H1 (cell line): ENCODE measurements at regions not wholly inside any gene's neighbourhood (a gene's known extent, or its start where the extent isn't known, plus 50 kb on each side); places are given as distances from the start of the nearest gene placed in this dataset.

ENCODE experiments used
- CTCF ChIA-PET: fragments of 300-600 bp; sonication (Branson Sonifier 250); formaldehyde crosslinking; loops from one replicate; lab custom pipeline; 2021; ENCODE audit not compliant: partially characterized antibody; lab: Charles Lee
- POLR2A ChIA-PET: fragments of 300-600 bp; sonication (Branson Sonifier 250); formaldehyde crosslinking; loops from one replicate; lab custom pipeline; 2021; ENCODE audit warnings: inconsistent platforms; ENCODE audit not compliant: partially characterized antibody; lab: Charles Lee
- DNase-seq, 2 experiments: peaks; one replicate each; pipeline versions ENCODE4 v3.0.0 to v3.0.0-alpha.2; 2010 to 2022; ENCODE audit warnings: low spot score in 2 of 2, low read depth in 1 of 2, mixed read lengths in 1 of 2
- FAIRE-seq: peaks from 2 replicates; lab custom pipeline; 2011; peaks lifted over from hg19 to GRCh38; lab: Jason Lieb, UNC
- H2AFZ ChIP-seq: 2 replicates; pipeline ENCODE4 v1.8.1; 2012; ENCODE audit warnings: low read length, inconsistent platforms
- H2AK5ac ChIP-seq: 2 replicates; pipeline ENCODE4 v1.6.1; 2013; ENCODE audit warnings: low read depth, low read length
- H2BK120ac ChIP-seq: replicated peaks from 2 replicates; pipeline ENCODE3; 2013; ENCODE audit warnings: low read depth, low read length, inconsistent platforms
- H2BK12ac ChIP-seq: 2 replicates; pipeline ENCODE4 v1.6.1; 2013; ENCODE audit warnings: low read depth, low read length
- H2BK15ac ChIP-seq: 2 replicates; pipeline ENCODE4 v1.6.1; 2013; ENCODE audit warnings: low read length
- H2BK20ac ChIP-seq: 2 replicates; pipeline ENCODE4 v1.6.1; 2013; ENCODE audit warnings: low read length
- H2BK5ac ChIP-seq: 2 replicates; pipeline ENCODE4 v1.6.1; 2013; ENCODE audit warnings: low read depth, low read length
- H3K14ac ChIP-seq: 2 replicates; pipeline ENCODE4 v1.6.1; 2013; ENCODE audit warnings: inconsistent platforms; ENCODE audit not compliant: insufficient read length
- H3K18ac ChIP-seq: 2 replicates; pipeline ENCODE4 v1.6.1; 2013; ENCODE audit warnings: low read length; ENCODE audit errors: extremely low read depth
- H3K23ac ChIP-seq: 2 replicates; pipeline ENCODE4 v1.6.1; 2013; ENCODE audit warnings: inconsistent platforms; ENCODE audit not compliant: insufficient read length
- H3K23me2 ChIP-seq: 2 replicates; pipeline ENCODE4 v1.6.1; 2013; ENCODE audit warnings: low read depth, low read length
- H3K27ac ChIP-seq: 2 replicates; pipeline ENCODE4 v1.6.1; 2011; ENCODE audit warnings: low read depth, low read length, inconsistent platforms
- H3K27me3 ChIP-seq, 4 experiments: replicated peaks in 1 of 4; 1 replicate in 1 of 4; 2 replicates in 3 of 4; pipeline versions ENCODE4 v1.6.1 to v1.8.1; 2011 to 2013; ENCODE audit warnings: low read length in 3 of 4, mild to moderate bottlenecking in 3 of 4, inconsistent platforms in 2 of 4, mixed read lengths in 2 of 4, moderate library complexity in 1 of 4; ENCODE audit not compliant: control insufficient read depth in 3 of 4, insufficient read depth in 3 of 4; ENCODE audit errors: extremely low read depth in 1 of 4
- H3K36me3 ChIP-seq, 4 experiments: 2 replicates each; pipeline versions ENCODE4 v1.6.1 to v1.8.1; 2011 to 2013; ENCODE audit warnings: mild to moderate bottlenecking in 4 of 4, low read length in 3 of 4, moderate library complexity in 2 of 4, control low read depth in 1 of 4, inconsistent platforms in 1 of 4; ENCODE audit not compliant: insufficient read depth in 4 of 4, control insufficient read depth in 2 of 4
- H3K4ac ChIP-seq: replicated peaks from 2 replicates; pipeline ENCODE3; 2013; ENCODE audit warnings: low read length, low read depth, mixed read lengths, inconsistent platforms; ENCODE audit not compliant: insufficient read length
- H3K4me1 ChIP-seq, 4 experiments: replicated peaks in 1 of 4; 1 replicate in 1 of 4; 2 replicates in 3 of 4; pipeline versions ENCODE4 v1.6.1 to v1.8.1; 2011 to 2013; ENCODE audit warnings: low read length in 3 of 4, inconsistent platforms in 2 of 4, mixed read lengths in 1 of 4; ENCODE audit not compliant: insufficient read depth in 4 of 4, control insufficient read depth in 3 of 4
- H3K4me2 ChIP-seq, 2 experiments: 2 replicates each; pipeline versions ENCODE4 v1.6.1 to v1.8.1; 2011 to 2013; ENCODE audit warnings: low read depth in 2 of 2, low read length in 2 of 2, control low read depth in 1 of 2, inconsistent platforms in 1 of 2, mild to moderate bottlenecking in 1 of 2; ENCODE audit not compliant: insufficient read depth in 1 of 2
- H3K4me3 ChIP-seq, 4 experiments: fragments of 200-600, 300-600 bp in 1 of 4; sonication (generic), shearing (Covaris generic), sonication (Bioruptor Twin) in 1 of 4; 2 replicates each; pipeline versions ENCODE4 v1.5.1 to v1.8.1; 2011 to 2016; ENCODE audit warnings: low read length in 4 of 4, low read depth in 3 of 4, control low read depth in 2 of 4, inconsistent platforms in 2 of 4, mild to moderate bottlenecking in 2 of 4, mixed read lengths in 1 of 4, moderate library complexity in 1 of 4; ENCODE audit not compliant: insufficient read depth in 2 of 4; ENCODE audit errors: extremely low read depth in 1 of 4
- H3K56ac ChIP-seq: replicated peaks from 2 replicates; pipeline ENCODE3; 2013; ENCODE audit warnings: low read depth, mild to moderate bottlenecking, mixed read lengths, low read length, inconsistent platforms; ENCODE audit not compliant: insufficient read length
- H3K79me1 ChIP-seq: 2 replicates; pipeline ENCODE4 v1.6.1; 2013; ENCODE audit warnings: low read depth, low read length, control low read depth
- H3K79me2 ChIP-seq, 2 experiments: 2 replicates each; pipeline versions ENCODE4 v1.6.1 to v1.8.1; 2012 to 2013; ENCODE audit warnings: low read length in 2 of 2, mild to moderate bottlenecking in 2 of 2, inconsistent platforms in 1 of 2; ENCODE audit not compliant: insufficient read depth in 2 of 2, control insufficient read depth in 1 of 2
- H3K9ac ChIP-seq, 4 experiments: replicated peaks in 1 of 4; 1 replicate in 1 of 4; 2 replicates in 3 of 4; pipeline versions ENCODE4 v1.6.1 to v1.8.1; 2011 to 2013; ENCODE audit warnings: low read depth in 3 of 4, low read length in 3 of 4, control low read depth in 2 of 4, mild to moderate bottlenecking in 2 of 4, moderate library complexity in 2 of 4, inconsistent platforms in 1 of 4; ENCODE audit errors: extremely low read depth in 1 of 4
- H3K9me3 ChIP-seq, 2 experiments: 2 replicates each; pipeline versions ENCODE4 v1.6.1 to v1.8.1; 2012 to 2013; ENCODE audit warnings: mild to moderate bottlenecking in 2 of 2, moderate library complexity in 2 of 2, control low read depth in 1 of 2, inconsistent platforms in 1 of 2, low read depth in 1 of 2, low read length in 1 of 2, mixed read lengths in 1 of 2; ENCODE audit not compliant: insufficient read depth in 2 of 2
- H4K20me1 ChIP-seq, 2 experiments: replicated peaks in 1 of 2; 2 replicates each; pipeline versions ENCODE3 to v1.8.1; 2011 to 2013; ENCODE audit warnings: inconsistent platforms in 2 of 2, low read length in 2 of 2, mild to moderate bottlenecking in 1 of 2; ENCODE audit not compliant: insufficient read depth in 2 of 2, control insufficient read depth in 1 of 2
- H4K5ac ChIP-seq: 2 replicates; pipeline ENCODE4 v1.6.1; 2013; ENCODE audit warnings: low read length, low read depth, mixed read lengths, inconsistent platforms; ENCODE audit not compliant: insufficient read length
- H4K8ac ChIP-seq: 2 replicates; pipeline ENCODE4 v1.8.0; 2013; ENCODE audit warnings: mild to moderate bottlenecking, moderate library complexity, low read length, inconsistent platforms; ENCODE audit not compliant: insufficient read depth; ENCODE audit errors: extremely low read depth
- H4K91ac ChIP-seq: replicated peaks from 2 replicates; pipeline ENCODE3; 2013; ENCODE audit warnings: low read length, mixed read lengths, inconsistent platforms; ENCODE audit not compliant: insufficient read length
- CBX8 ChIP-seq: fragments of 300-800, 300-1000 bp; sonication (generic); IDR thresholded peaks from 2 replicates; pipeline ENCODE4 v1.7.1; 2016; ENCODE audit warnings: low read depth, low read length, borderline replicate concordance
- CHD1 ChIP-seq: IDR thresholded peaks from 2 replicates; pipeline ENCODE4 v1.6.1; 2012; ENCODE audit warnings: low read depth, low read length, improper control_type of control experiment
- EGR1 ChIP-seq: IDR thresholded peaks from 2 replicates; pipeline ENCODE4 v1.6.1; 2011; ENCODE audit warnings: low read depth, low read length, borderline replicate concordance
- JUN ChIP-seq: IDR thresholded peaks from 2 replicates; pipeline ENCODE4 v1.6.1; 2011; ENCODE audit warnings: low read depth, mild to moderate bottlenecking, improper control_type of control experiment, low read length
- KDM1A ChIP-seq: fragments of 200-600, 300-600 bp; sonication (generic); IDR thresholded peaks from 2 replicates; pipeline ENCODE4 v1.7.1; 2016; ENCODE audit warnings: mild to moderate bottlenecking, low read length, borderline replicate concordance
- KDM4A ChIP-seq: IDR thresholded peaks from one replicate; pipeline ENCODE4 v1.7.1; 2012; ENCODE audit warnings: low read depth, mild to moderate bottlenecking, moderate library complexity, low read length, inconsistent platforms; ENCODE audit not compliant: severe bottlenecking
- NRF1 ChIP-seq: IDR thresholded peaks from 2 replicates; pipeline ENCODE4 v1.6.1; 2011; ENCODE audit warnings: mild to moderate bottlenecking, low read depth, low read length, improper control_type of control experiment
- PHF8 ChIP-seq: fragments of 200-600 bp; sonication (generic); conservative IDR thresholded peaks from 2 replicates; pipeline ENCODE4 v1.7.1; 2012; ENCODE audit warnings: low read depth, mild to moderate bottlenecking, inconsistent platforms, low read length, moderate library complexity
- POLR2AphosphoS5 ChIP-seq: IDR thresholded peaks from 2 replicates; pipeline ENCODE4 v1.6.1; 2011; ENCODE audit warnings: low read depth, low read length
- RBBP5 ChIP-seq: IDR thresholded peaks from 2 replicates; pipeline ENCODE4 v1.7.1; 2012; ENCODE audit warnings: low read depth, mild to moderate bottlenecking, inconsistent platforms, low read length, moderate library complexity, borderline replicate concordance
- SP2 ChIP-seq: IDR thresholded peaks from 2 replicates; pipeline ENCODE4 v1.6.1; 2012; ENCODE audit warnings: mild to moderate bottlenecking, low read length, inconsistent platforms
- SUZ12 ChIP-seq: fragments of 200-600 bp; sonication (generic); IDR thresholded peaks from 2 replicates; pipeline ENCODE4 v1.6.1; 2012; ENCODE audit warnings: mild to moderate bottlenecking, inconsistent platforms, low read length, moderate library complexity, mixed read lengths
- WGBS, 2 experiments: shearing (Covaris generic) in 1 of 2; methylation state at CpG; one replicate each; pipeline versions ENCODE4 v1.1.6 to v1.1.7; 2013 to 2015; ENCODE audit warnings: low lambda C conversion rate in 2 of 2, mixed read lengths in 2 of 2, inconsistent platforms in 1 of 2, low coverage in 1 of 2, missing lambda C conversion rate in 1 of 2; ENCODE audit not compliant: insufficient replicate concordance in 2 of 2, insufficient coverage in 1 of 2, insufficient read length in 1 of 2; ENCODE audit errors: extremely low coverage in 1 of 2, missing lambda C conversion rate in 1 of 2; 5-methylcytosine and 5-hydroxymethylcytosine counted together

- DNase-seq: no peak
Observed at GRCh38 chrX:8861908-8862307, 60.7 kb upstream of the FAM9A start.

More at GRCh38 chrX:8861908-8862307, 60.7 kb upstream of the FAM9A start:
- no peak overlapping the region for H3K4me2 ChIP-seq
- H3K56ac ChIP-seq: no peak overlapping the region
- H3K4ac ChIP-seq: no peak overlapping the region
- no peak overlapping the region for H2AFZ ChIP-seq
- H2BK15ac ChIP-seq: no peak overlapping the region
- TF ChIP-seq POLR2AphosphoS5: no peak
- no peak for TF ChIP-seq SP2
- TF ChIP-seq RBBP5: no peak
- no peak for TF ChIP-seq KDM4A
- TF ChIP-seq KDM1A: no peak
- TF ChIP-seq CBX8: no peak
- TF ChIP-seq NRF1: no peak
- no peak for TF ChIP-seq EGR1
- TF ChIP-seq CHD1: no peak
- TF ChIP-seq SUZ12: no peak
- no peak for TF ChIP-seq JUN
- TF ChIP-seq PHF8: no peak
- no peak overlapping the region for H4K5ac ChIP-seq
- H3K9me3 ChIP-seq: no peaks in the 10 kb centered on the region
- H3K79me1 ChIP-seq: no peaks in the 10 kb centered on the region
- ChIA-PET POLR2A (no interaction called here), CTCF (interaction anchor here (1.0 kb wide), 1 partner anchor 18 kb away, joined by 5 read pairs; no protein-coding TSS in a partner anchor)
- 89% methylated on average over 2 of the region's 2 CpGs; no CpG with 5 or more reads in 1 of the 2 experiments for WGBS, 2 experiments
- H3K18ac ChIP-seq: no peak overlapping the region
- no peak overlapping the region for H2BK5ac ChIP-seq
- H3K27me3 ChIP-seq: no peaks in the 10 kb centered on the region
- H2BK120ac ChIP-seq: no peak overlapping the region
- no peak for FAIRE-seq
- no peaks in the 10 kb centered on the region for H3K36me3 ChIP-seq
- H4K8ac ChIP-seq: no peak overlapping the region
- no peak overlapping the region for H2BK12ac ChIP-seq
- H3K9ac ChIP-seq: no peak overlapping the region
- H3K4me1 ChIP-seq: peaks cover 0 to 3% (median 0%) of the 10 kb centered on the region in 4 experiments; a peak in 1 of 7 replicates
- no peak overlapping the region for H3K4me3 ChIP-seq
- H4K91ac ChIP-seq: no peak overlapping the region
- no peaks in the 10 kb centered on the region for H3K23me2 ChIP-seq
- H3K14ac ChIP-seq: no peak overlapping the region
- H2BK20ac ChIP-seq: no peak overlapping the region
- no peak overlapping the region for H2AK5ac ChIP-seq
- H3K79me2 ChIP-seq: no peaks in the 10 kb centered on the region
- no peak overlapping the region for H3K27ac ChIP-seq
- no peak overlapping the region for H3K23ac ChIP-seq
- no peaks in the 10 kb centered on the region for H4K20me1 ChIP-seq
